Nephron (organoid): ENCODE measurements at regions not wholly inside any gene's neighbourhood (a gene's known extent, or its start where the extent isn't known, plus 50 kb on each side); places are given as distances from the start of the nearest gene placed in this dataset.
A peak's percentile ranks its signal among the peaks of the same experiment; 100 is the strongest.

Experiments
- H3K27ac Mint-ChIP-seq, 3 experiments: 2 replicates each; pipeline ENCODE4 v1.8.0; 2020; ENCODE audit warnings: mixed read lengths in 3 of 3, mild to moderate bottlenecking in 2 of 3, moderate library complexity in 1 of 3
- H3K27me3 Mint-ChIP-seq: 2 replicates; pipeline ENCODE4 v1.8.0; 2021; ENCODE audit warnings: low read depth, mild to moderate bottlenecking, moderate library complexity, mixed read lengths
- H3K36me3 Mint-ChIP-seq: 2 replicates; pipeline ENCODE4 v1.8.0; 2020; ENCODE audit warnings: low read depth, mixed read lengths
- H3K4me1 Mint-ChIP-seq: 2 replicates; pipeline ENCODE4 v1.8.0; 2020; ENCODE audit warnings: mixed read lengths
- H3K4me3 Mint-ChIP-seq, 3 experiments: 2 replicates each; pipeline ENCODE4 v1.8.0; 2020; ENCODE audit warnings: mild to moderate bottlenecking in 3 of 3, mixed read lengths in 3 of 3, moderate library complexity in 2 of 3
- H3K9me3 Mint-ChIP-seq: 2 replicates; pipeline ENCODE4 v1.8.0; 2020; ENCODE audit warnings: mixed read lengths
- CTCF ChIP-seq, 3 experiments: fragments of 200-600 bp; sonication (generic); IDR thresholded peaks; one replicate each; pipeline ENCODE4 v1.5.0; 2021; ENCODE audit warnings: antibody characterized with exemption in 3 of 3; ENCODE audit not compliant: unreplicated experiment in 3 of 3

GRCh38 chr6:133796235-133796634 lies 92.7 kb upstream of the TCF21 start:
- peaks cover 3% of the 10 kb centered on the region for H3K27me3 Mint-ChIP-seq
- H3K9me3 Mint-ChIP-seq = peaks cover 37% of the 10 kb centered on the region
- peaks cover 13% of the 10 kb centered on the region for H3K36me3 Mint-ChIP-seq

GRCh38 chr6:133799043-133799442 lies 89.9 kb upstream of the TCF21 start:
- H3K36me3 Mint-ChIP-seq = peaks cover 17% of the 10 kb centered on the region
- peaks cover 3% of the 10 kb centered on the region for H3K27me3 Mint-ChIP-seq
- H3K4me1 Mint-ChIP-seq = no peaks in the 10 kb centered on the region
- H3K9me3 Mint-ChIP-seq = peaks cover 48% of the 10 kb centered on the region
- TF ChIP-seq CTCF (IDR thresholded peaks at IDR 0.05; ENCODE audit: unreplicated experiment in 3 of 3) = no peak
- no peak overlapping the region for H3K4me3 Mint-ChIP-seq
- no peak overlapping the region for H3K27ac Mint-ChIP-seq

More at GRCh38 chr6:133796235-133796634, 92.7 kb upstream of the TCF21 start:
- no peaks in the 10 kb centered on the region for H3K4me1 Mint-ChIP-seq
- no peak overlapping the region for H3K4me3 Mint-ChIP-seq
- no peak for TF ChIP-seq CTCF (IDR thresholded peaks at IDR 0.05; ENCODE audit: unreplicated experiment in 3 of 3)
- H3K27ac Mint-ChIP-seq = no peak overlapping the region

GRCh38 chr6:133802861-133803260 lies 86.1 kb upstream of the TCF21 start:
- TF ChIP-seq CTCF (IDR thresholded peaks at IDR 0.05; ENCODE audit: unreplicated experiment in 3 of 3) = no peak
- Mint-ChIP-seq H3K4me3 (no peak overlapping the region), H3K36me3 (peaks cover 12% of the 10 kb centered on the region), H3K4me1 (peaks cover 25% of the 10 kb centered on the region), H3K9me3 (peaks cover 27% of the 10 kb centered on the region), H3K27ac (no peak overlapping the region), H3K27me3 (peaks cover 3% of the 10 kb centered on the region)

GRCh38 chr6:133804265-133804664 lies 84.6 kb upstream of the TCF21 start:
- peaks cover 25% of the 10 kb centered on the region for H3K4me1 Mint-ChIP-seq
- peaks cover 17% of the 10 kb centered on the region for H3K9me3 Mint-ChIP-seq
- peak overlapping the region in 1 of 3 experiments; percentile 8 for H3K27ac Mint-ChIP-seq
- H3K4me3 Mint-ChIP-seq = no peak overlapping the region
- TF ChIP-seq CTCF (IDR thresholded peaks at IDR 0.05; ENCODE audit: unreplicated experiment in 3 of 3) = no peak
- peaks cover 6% of the 10 kb centered on the region for H3K36me3 Mint-ChIP-seq
- no peaks in the 10 kb centered on the region for H3K27me3 Mint-ChIP-seq

GRCh38 chr6:133805876-133806275 lies 83.0 kb upstream of the TCF21 start:
- H3K27me3 Mint-ChIP-seq = no peaks in the 10 kb centered on the region
- H3K4me1 Mint-ChIP-seq = peaks cover 25% of the 10 kb centered on the region
- no peak for TF ChIP-seq CTCF (IDR thresholded peaks at IDR 0.05; ENCODE audit: unreplicated experiment in 3 of 3)
- H3K4me3 Mint-ChIP-seq = no peak overlapping the region
- H3K36me3 Mint-ChIP-seq = peaks cover 4% of the 10 kb centered on the region
- peaks cover 14% of the 10 kb centered on the region for H3K9me3 Mint-ChIP-seq
- H3K27ac Mint-ChIP-seq = peak overlapping the region in 2 of 3 experiments; percentile 22 to 54

GRCh38 chr6:133806382-133807140 lies 82.4 kb upstream of the TCF21 start:
- Mint-ChIP-seq H3K36me3 (peaks cover 4% of the 10 kb centered on the region), H3K4me1 (peaks cover 25% of the 10 kb centered on the region), H3K27ac (peak overlapping the region in 2 of 3 experiments; percentile 22 to 60), H3K4me3 (no peak overlapping the region), H3K27me3 (no peaks in the 10 kb centered on the region), H3K9me3 (peaks cover 15% of the 10 kb centered on the region)
- TF ChIP-seq CTCF (IDR thresholded peaks at IDR 0.05; ENCODE audit: unreplicated experiment in 3 of 3) = no peak
